Neural cell (in vitro differentiated cells): ENCODE measurements at regions not wholly inside any gene's neighbourhood (a gene's known extent, or its start where the extent isn't known, plus 50 kb on each side); places are given as distances from the start of the nearest gene placed in this dataset.
A peak's percentile ranks its signal among the peaks of the same experiment; 100 is the strongest.

Source experiments
- H2AFZ ChIP-seq: fragments of 200-600, 300-800 bp; sonication (generic), shearing (Covaris generic); 2 replicates; pipeline ENCODE4 v1.6.0; 2014; ENCODE audit warnings: low read depth, mild to moderate bottlenecking, antibody characterized with exemption, low read length, moderate library complexity
- H3F3A ChIP-seq: fragments of 200-600 bp; shearing (Covaris generic); 2 replicates; pipeline ENCODE4 v1.6.1; 2016; ENCODE audit warnings: mild to moderate bottlenecking, moderate library complexity, mixed read lengths, antibody characterized with exemption, low read length; ENCODE audit not compliant: insufficient read depth, poor library complexity, severe bottlenecking
- H3K27ac ChIP-seq: fragments of 200-600, 300-800 bp; sonication (generic), shearing (Covaris generic); 2 replicates; pipeline ENCODE4 v1.5.1; 2014; ENCODE audit warnings: mild to moderate bottlenecking, low read length, moderate library complexity
- H3K27me3 ChIP-seq: fragments of 300-800, 200-600 bp; sonication (generic), shearing (Covaris generic); 2 replicates; pipeline ENCODE4 v1.6.0; 2014; ENCODE audit warnings: mild to moderate bottlenecking, low read depth, low read length, moderate library complexity; ENCODE audit not compliant: insufficient read depth
- H3K36me3 ChIP-seq: fragments of 300-800, 200-600 bp; sonication (generic), shearing (Covaris generic); 2 replicates; pipeline ENCODE4 v1.5.1; 2014; ENCODE audit warnings: mild to moderate bottlenecking, antibody characterized with exemption, low read length, moderate library complexity; ENCODE audit not compliant: insufficient read depth
- H3K4me2 ChIP-seq: fragments of 300-800, 200-600 bp; sonication (generic), shearing (Covaris generic); 2 replicates; pipeline ENCODE4 v1.6.0; 2014; ENCODE audit warnings: mild to moderate bottlenecking, low read length
- H3K4me3 ChIP-seq: fragments of 300-800, 200-600 bp; sonication (generic), shearing (Covaris generic); 2 replicates; pipeline ENCODE4 v1.5.1; 2014; ENCODE audit warnings: mild to moderate bottlenecking, low read length, moderate library complexity
- H3K79me2 ChIP-seq: fragments of 200-600 bp; shearing (Covaris generic); replicated peaks from 2 replicates; pipeline ENCODE4 v1.6.0; 2014; ENCODE audit warnings: mild to moderate bottlenecking, low read length, moderate library complexity; ENCODE audit not compliant: insufficient read depth
- H3K9ac ChIP-seq: fragments of 300-800, 200-600 bp; sonication (generic), shearing (Covaris generic); 2 replicates; pipeline ENCODE4 v1.6.1; 2016; ENCODE audit warnings: mild to moderate bottlenecking, low read length, mixed read lengths
- H3K9me2 ChIP-seq: fragments of 200-600 bp; shearing (Covaris generic); 2 replicates; pipeline ENCODE4 v1.6.1; 2016; ENCODE audit warnings: mild to moderate bottlenecking, low read length, mixed read lengths; ENCODE audit not compliant: insufficient read depth
- H3K9me3 ChIP-seq: fragments of 200-600, 300-800 bp; sonication (generic), shearing (Covaris generic); 2 replicates; pipeline ENCODE4 v1.6.1; 2016; ENCODE audit warnings: mild to moderate bottlenecking, mixed run types, low read length, moderate library complexity, mixed read lengths
- H4K20me1 ChIP-seq: fragments of 200-600 bp; shearing (Covaris generic); 2 replicates; pipeline ENCODE4 v1.6.1; 2016; ENCODE audit warnings: mild to moderate bottlenecking, mixed run types; ENCODE audit not compliant: insufficient read depth
- EP300 ChIP-seq: fragments of 450-650 bp; conservative IDR thresholded peaks from 2 replicates; pipeline ENCODE4 v1.6.1; 2014; ENCODE audit warnings: antibody characterized with exemption, mild to moderate bottlenecking, moderate library complexity; ENCODE audit not compliant: poor library complexity, severe bottlenecking
- EZH2 ChIP-seq: fragments of 200-600, 300-800 bp; shearing (Covaris generic), sonication (generic); IDR thresholded peaks from 2 replicates; pipeline ENCODE4 v1.6.1; 2014; ENCODE audit warnings: antibody characterized with exemption, low read length, borderline replicate concordance, mild to moderate bottlenecking; ENCODE audit not compliant: insufficient read depth, poor library complexity, severe bottlenecking
- MXI1 ChIP-seq: fragments of 450-650 bp; conservative IDR thresholded peaks from 2 replicates; pipeline ENCODE4 v1.6.1; 2014; ENCODE audit warnings: antibody characterized with exemption, mild to moderate bottlenecking; ENCODE audit not compliant: poor library complexity, severe bottlenecking
- POLR2AphosphoS5 ChIP-seq: IDR thresholded peaks from 2 replicates; pipeline ENCODE4 v1.6.1; 2012
- RAD21 ChIP-seq: fragments of 450-650 bp; conservative IDR thresholded peaks from 2 replicates; pipeline ENCODE4 v1.6.1; 2014; ENCODE audit warnings: antibody characterized with exemption, mild to moderate bottlenecking, moderate library complexity
- REST ChIP-seq: IDR thresholded peaks from 2 replicates; pipeline ENCODE4 v1.6.1; 2012; ENCODE audit warnings: borderline replicate concordance
- SMC3 ChIP-seq: fragments of 450-650 bp; conservative IDR thresholded peaks from 2 replicates; pipeline ENCODE4 v1.6.1; 2014; ENCODE audit warnings: antibody characterized with exemption, mild to moderate bottlenecking, moderate library complexity; ENCODE audit not compliant: poor library complexity
- TAF1 ChIP-seq: IDR thresholded peaks from 2 replicates; pipeline ENCODE4 v1.6.1; 2012; ENCODE audit warnings: low read depth
- TF ChIP-seq, protein P1 (sequence below): fragments of 450-650 bp; IDR thresholded peaks from 2 replicates; pipeline ENCODE4 v1.5.1; 2014; ENCODE audit warnings: antibody characterized with exemption, mild to moderate bottlenecking, moderate library complexity; ENCODE audit not compliant: poor library complexity, severe bottlenecking

DNA sequence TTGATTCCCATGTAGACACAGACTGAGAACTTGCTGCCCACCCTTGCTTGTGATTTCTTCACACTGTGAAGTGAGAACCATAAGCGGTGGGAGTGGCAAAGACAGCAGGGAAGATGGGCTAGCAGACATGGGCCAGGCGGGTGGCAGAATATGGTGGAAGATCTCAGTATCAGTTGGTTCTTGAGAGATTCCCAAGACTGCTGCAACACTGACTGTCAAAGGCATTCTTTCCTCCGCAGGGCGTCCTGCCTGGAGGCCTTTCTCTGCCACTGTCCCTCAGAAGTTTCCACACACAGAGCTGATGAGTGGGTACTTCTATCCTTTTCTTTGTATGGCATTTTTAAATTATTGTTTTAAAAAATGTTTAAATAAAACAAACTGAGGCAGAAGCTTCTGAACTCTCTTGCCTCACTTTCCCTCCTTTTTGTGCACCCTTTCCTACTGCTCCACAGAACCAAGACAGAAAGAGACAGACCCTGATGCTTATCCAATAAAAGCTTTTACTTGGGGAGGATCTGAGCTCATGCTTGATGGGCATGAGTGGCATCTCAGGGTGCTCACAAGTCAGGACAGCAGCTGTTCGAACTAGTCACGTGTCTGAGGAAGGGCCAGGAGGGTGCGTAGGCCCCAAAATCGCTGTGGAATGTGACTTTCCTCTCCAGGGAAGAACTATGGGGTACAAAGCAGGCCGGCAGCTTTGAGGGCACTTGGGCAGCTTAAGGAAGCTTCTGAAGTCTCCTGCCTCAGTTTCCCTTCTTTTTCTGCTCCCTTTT, 104.7 kb upstream of the PCGF5 start:
- H3K27ac ChIP-seq = no peak overlapping the region
- H3K79me2 ChIP-seq = no peaks in the 10 kb centered on the region
- no peaks in the 10 kb centered on the region for H3F3A ChIP-seq
- H3K27me3 ChIP-seq = no peaks in the 10 kb centered on the region
- H3K36me3 ChIP-seq = no peaks in the 10 kb centered on the region
- no peak overlapping the region for H3K9ac ChIP-seq
- H3K4me3 ChIP-seq = no peak overlapping the region
- TF ChIP-seq SMC3 (no peak), POLR2AphosphoS5 (no peak), EZH2 (no peak), TAF1 (no peak), EP300 (no peak), REST (no peak), MXI1 (no peak), RAD21 (no peak)
- TF ChIP-seq, protein P1, sequence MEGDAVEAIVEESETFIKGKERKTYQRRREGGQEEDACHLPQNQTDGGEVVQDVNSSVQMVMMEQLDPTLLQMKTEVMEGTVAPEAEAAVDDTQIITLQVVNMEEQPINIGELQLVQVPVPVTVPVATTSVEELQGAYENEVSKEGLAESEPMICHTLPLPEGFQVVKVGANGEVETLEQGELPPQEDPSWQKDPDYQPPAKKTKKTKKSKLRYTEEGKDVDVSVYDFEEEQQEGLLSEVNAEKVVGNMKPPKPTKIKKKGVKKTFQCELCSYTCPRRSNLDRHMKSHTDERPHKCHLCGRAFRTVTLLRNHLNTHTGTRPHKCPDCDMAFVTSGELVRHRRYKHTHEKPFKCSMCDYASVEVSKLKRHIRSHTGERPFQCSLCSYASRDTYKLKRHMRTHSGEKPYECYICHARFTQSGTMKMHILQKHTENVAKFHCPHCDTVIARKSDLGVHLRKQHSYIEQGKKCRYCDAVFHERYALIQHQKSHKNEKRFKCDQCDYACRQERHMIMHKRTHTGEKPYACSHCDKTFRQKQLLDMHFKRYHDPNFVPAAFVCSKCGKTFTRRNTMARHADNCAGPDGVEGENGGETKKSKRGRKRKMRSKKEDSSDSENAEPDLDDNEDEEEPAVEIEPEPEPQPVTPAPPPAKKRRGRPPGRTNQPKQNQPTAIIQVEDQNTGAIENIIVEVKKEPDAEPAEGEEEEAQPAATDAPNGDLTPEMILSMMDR = no peak
- H3K9me2 ChIP-seq = no peaks in the 10 kb centered on the region
- no peak overlapping the region for H3K4me2 ChIP-seq
- no peaks in the 10 kb centered on the region for H3K9me3 ChIP-seq
- H4K20me1 ChIP-seq = no peaks in the 10 kb centered on the region
- no peak overlapping the region for H2AFZ ChIP-seq

GRCh38 chr10:91117505-91117904, 103.0 kb upstream of the PCGF5 start:
- Histone ChIP-seq H3K27ac (peak overlapping the region; percentile 36), H3K27me3 (no peaks in the 10 kb centered on the region), H3K4me2 (peak overlapping the region; percentile 17), H3K9me3 (no peaks in the 10 kb centered on the region), H3K79me2 (no peaks in the 10 kb centered on the region), H2AFZ (no peak overlapping the region), H3F3A (no peaks in the 10 kb centered on the region), H3K9me2 (no peaks in the 10 kb centered on the region), H4K20me1 (no peaks in the 10 kb centered on the region), H3K4me3 (peak overlapping the region; percentile 20), H3K9ac (no peak overlapping the region), H3K36me3 (no peaks in the 10 kb centered on the region)
- TF ChIP-seq POLR2AphosphoS5 = peak; percentile 19
- TF ChIP-seq EP300 = peak; percentile 62
- TF ChIP-seq EZH2 = no peak
